ENCODE measurements at regions not wholly inside any gene's neighbourhood (a gene's known extent, or its start where the extent isn't known, plus 50 kb on each side); places are given as distances from the start of the nearest gene placed in this dataset.

DNA sequence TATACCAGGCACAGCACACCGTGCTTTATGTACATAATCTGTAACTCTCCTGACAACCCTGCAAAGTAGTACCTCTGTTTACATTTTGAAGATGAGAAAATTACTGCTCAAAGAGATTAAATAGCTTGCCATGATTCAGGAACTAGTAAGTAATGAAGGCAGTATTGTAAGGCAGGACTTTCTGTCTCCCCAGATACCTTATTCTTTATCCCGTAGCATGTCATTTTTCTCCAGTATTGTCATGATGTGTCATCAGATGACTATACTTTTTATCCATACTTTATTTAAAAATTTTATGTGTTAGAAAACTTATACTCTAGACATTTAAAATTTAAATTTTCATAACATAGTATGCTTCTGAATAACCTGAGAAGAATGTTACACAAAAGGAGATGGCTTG lies 188.3 kb upstream of the NUDT6 start:
- Histone ChIP-seq H3K4me1 (ENCODE audit: low read depth) (no peaks in the 10 kb centered on the region), H3K27me3 (no peaks in the 10 kb centered on the region), H3K9me3 (ENCODE audit: low read depth) (no peaks in the 10 kb centered on the region), H3K4me3 (no peak overlapping the region), H3K36me3 (no peaks in the 10 kb centered on the region), H3K27ac (no peak overlapping the region)
- DNase-seq (ENCODE audit: low read depth in 1 of 2, low spot score in 1 of 2) = no peak
- TF ChIP-seq, protein P1, sequence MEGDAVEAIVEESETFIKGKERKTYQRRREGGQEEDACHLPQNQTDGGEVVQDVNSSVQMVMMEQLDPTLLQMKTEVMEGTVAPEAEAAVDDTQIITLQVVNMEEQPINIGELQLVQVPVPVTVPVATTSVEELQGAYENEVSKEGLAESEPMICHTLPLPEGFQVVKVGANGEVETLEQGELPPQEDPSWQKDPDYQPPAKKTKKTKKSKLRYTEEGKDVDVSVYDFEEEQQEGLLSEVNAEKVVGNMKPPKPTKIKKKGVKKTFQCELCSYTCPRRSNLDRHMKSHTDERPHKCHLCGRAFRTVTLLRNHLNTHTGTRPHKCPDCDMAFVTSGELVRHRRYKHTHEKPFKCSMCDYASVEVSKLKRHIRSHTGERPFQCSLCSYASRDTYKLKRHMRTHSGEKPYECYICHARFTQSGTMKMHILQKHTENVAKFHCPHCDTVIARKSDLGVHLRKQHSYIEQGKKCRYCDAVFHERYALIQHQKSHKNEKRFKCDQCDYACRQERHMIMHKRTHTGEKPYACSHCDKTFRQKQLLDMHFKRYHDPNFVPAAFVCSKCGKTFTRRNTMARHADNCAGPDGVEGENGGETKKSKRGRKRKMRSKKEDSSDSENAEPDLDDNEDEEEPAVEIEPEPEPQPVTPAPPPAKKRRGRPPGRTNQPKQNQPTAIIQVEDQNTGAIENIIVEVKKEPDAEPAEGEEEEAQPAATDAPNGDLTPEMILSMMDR (IDR thresholded peaks at IDR 0.05; ENCODE audit: low read depth, low read length) = no peak

DNA sequence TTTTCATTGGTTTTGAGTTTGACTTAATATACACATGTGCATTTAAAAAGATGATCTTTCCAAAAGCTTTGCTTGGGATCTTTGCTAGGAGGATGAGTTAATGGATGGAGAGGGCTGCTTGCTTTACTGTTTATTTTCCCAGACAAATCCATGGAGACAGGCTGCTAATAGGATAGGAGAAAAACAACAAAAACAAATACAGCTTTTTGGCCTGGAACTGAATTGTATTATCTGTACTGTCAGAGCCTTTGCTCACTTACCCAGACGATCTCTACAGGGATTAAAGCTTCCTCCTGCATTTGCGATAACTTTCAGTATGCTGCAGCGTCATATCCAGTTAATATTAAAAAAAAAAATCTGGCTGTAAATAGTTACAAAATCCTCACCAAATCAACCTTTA lies 190.8 kb upstream of the NUDT6 start:
- H3K9me3 ChIP-seq (ENCODE audit: low read depth) = no peaks in the 10 kb centered on the region
- H3K27me3 ChIP-seq = no peaks in the 10 kb centered on the region
- DNase-seq (ENCODE audit: low read depth in 1 of 2, low spot score in 1 of 2) = no peak
- no peaks in the 10 kb centered on the region for H3K4me1 ChIP-seq (ENCODE audit: low read depth)
- H3K36me3 ChIP-seq = no peaks in the 10 kb centered on the region
- no peak overlapping the region for H3K4me3 ChIP-seq
- TF ChIP-seq, protein P1 (IDR thresholded peaks at IDR 0.05; ENCODE audit: low read depth, low read length) = no peak
- no peak overlapping the region for H3K27ac ChIP-seq

DNA sequence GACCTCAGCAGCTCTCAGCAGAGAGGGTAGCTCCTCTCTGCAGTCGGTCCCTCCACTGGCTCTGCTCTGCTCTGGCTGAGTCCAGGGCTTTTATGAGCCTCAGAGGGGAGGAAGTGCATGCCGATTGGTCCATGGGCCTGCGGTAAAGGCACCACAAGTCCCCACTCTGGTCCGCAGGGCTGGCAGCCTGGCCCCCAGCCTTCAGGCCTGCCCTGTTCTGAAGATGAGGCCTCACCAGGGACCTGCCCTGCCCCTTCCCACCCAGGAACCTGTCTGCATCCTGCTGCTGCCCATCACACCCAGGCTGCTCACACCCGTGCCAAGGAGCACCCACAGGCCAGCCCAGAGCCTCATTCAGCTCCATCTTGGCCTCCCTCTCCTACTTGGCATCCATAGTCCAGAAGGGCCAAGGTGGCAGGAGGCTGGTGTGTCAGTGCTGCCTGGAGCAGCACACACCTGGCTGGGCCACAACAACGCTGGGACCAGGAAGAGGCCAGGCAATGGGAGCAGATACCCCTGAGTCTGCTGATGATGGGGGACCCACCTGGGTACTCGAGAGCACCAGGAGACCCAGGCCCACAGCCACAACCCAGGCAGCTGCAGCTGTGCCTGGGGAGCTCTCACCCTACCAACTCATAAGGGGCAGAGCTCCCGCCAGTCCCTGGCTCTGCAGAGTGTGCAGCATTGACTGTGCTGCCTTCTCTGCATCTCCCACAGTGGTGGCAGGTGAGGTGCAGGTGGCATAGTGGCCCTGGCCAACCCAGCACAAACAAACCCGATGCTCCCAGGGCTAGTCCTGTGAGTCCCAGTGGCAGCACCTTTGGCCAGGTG lies 191.9 kb upstream of the NUDT6 start:
- H3K27ac ChIP-seq = no peak overlapping the region
- no peaks in the 10 kb centered on the region for H3K27me3 ChIP-seq
- TF ChIP-seq, protein P1 (IDR thresholded peaks at IDR 0.05; ENCODE audit: low read depth, low read length) = no peak

DNA sequence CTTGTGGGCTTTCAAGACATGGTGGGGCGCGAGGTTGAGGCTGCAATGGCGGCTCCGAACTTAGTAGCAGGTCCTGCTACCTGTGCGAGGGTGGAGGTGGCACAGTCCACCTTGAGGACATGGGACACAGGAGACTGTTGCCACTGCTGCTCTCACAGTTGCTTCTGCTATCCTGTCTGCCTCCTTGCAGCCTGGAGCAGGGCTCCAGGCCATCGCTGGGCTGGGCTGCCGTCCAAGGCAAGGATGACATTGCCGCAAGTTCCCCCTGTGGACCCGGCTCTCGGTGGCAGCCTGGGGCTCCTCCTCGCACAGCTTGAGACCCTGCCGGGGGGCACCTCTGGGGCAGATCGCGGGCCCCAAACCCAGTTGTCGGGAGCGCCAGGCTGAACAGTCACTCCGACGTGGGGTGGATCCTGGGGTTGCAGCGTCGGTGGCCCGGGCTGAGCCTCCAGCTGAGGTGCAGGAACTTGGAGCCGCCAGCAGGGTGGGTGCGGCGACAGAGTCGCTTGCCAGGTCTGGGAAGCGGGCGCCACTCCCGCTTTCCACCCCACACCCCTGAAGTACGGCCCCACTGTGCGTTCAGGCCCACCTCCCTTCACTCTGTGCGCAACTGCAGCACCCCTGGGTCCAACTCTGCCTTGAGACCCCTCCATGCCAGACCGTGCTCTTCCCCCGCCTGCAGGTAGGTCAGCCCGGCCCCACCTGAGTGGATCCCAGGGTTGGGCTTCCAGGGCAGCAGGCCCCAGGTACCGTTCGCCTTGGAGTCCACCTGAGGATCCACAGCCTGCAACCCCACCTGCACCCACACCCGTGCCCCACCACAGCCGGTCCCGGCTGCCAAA lies 192.7 kb upstream of the NUDT6 start:
- H3K4me3 ChIP-seq = no peak overlapping the region
- H3K27me3 ChIP-seq = no peaks in the 10 kb centered on the region
- no peak for DNase-seq (ENCODE audit: low read depth in 1 of 2, low spot score in 1 of 2)
- TF ChIP-seq, protein P1 (IDR thresholded peaks at IDR 0.05; ENCODE audit: low read depth, low read length) = no peak
- no peak overlapping the region for H3K27ac ChIP-seq
- no peaks in the 10 kb centered on the region for H3K4me1 ChIP-seq (ENCODE audit: low read depth)
- H3K36me3 ChIP-seq = no peaks in the 10 kb centered on the region
- no peaks in the 10 kb centered on the region for H3K9me3 ChIP-seq (ENCODE audit: low read depth)

More for the DNA sequence above, 191.9 kb upstream of the NUDT6 start:
- no peak for DNase-seq (ENCODE audit: low read depth in 1 of 2, low spot score in 1 of 2)
- H3K4me1 ChIP-seq (ENCODE audit: low read depth) = no peaks in the 10 kb centered on the region
- no peak overlapping the region for H3K4me3 ChIP-seq
- H3K9me3 ChIP-seq (ENCODE audit: low read depth) = no peaks in the 10 kb centered on the region
- H3K36me3 ChIP-seq = no peaks in the 10 kb centered on the region

DNA sequence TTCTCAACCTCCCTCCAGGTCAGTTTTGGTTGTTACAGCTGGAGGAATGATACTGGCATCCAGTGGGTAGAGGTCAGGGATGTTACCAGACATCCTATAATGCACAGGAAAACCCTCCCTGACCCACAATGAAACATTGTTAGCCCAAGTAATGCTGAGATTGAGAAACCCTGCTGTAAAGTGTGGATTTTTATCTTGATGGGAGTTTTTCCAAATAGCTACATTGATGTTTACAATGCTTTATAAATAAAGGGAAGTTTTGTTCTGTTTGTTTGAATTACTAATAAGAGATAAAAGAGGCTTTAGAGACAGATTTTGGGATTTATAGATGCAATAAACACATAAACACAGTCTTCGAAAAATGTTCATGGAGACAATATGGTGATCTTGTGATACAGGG lies 194.0 kb upstream of the NUDT6 start:
- TF ChIP-seq, protein P1 (IDR thresholded peaks at IDR 0.05; ENCODE audit: low read depth, low read length) = no peak
- H3K27ac ChIP-seq = no peak overlapping the region
- H3K36me3 ChIP-seq = no peaks in the 10 kb centered on the region
- DNase-seq (ENCODE audit: low read depth in 1 of 2, low spot score in 1 of 2) = peak in 1 of 2 donors; percentile 53
- H3K4me1 ChIP-seq (ENCODE audit: low read depth) = no peaks in the 10 kb centered on the region
- H3K27me3 ChIP-seq = no peaks in the 10 kb centered on the region
- no peak overlapping the region for H3K4me3 ChIP-seq
- no peaks in the 10 kb centered on the region for H3K9me3 ChIP-seq (ENCODE audit: low read depth)

Measured in cardiac muscle cell (in vitro differentiated cells and primary cell).